Aorta (tissue), 5 donors: ENCODE measurements at regions not wholly inside any gene's neighbourhood (a gene's known extent, or its start where the extent isn't known, plus 50 kb on each side); places are given as distances from the start of the nearest gene placed in this dataset.
A peak's percentile ranks its signal among the peaks of the same experiment; 100 is the strongest.

Experiments used
- ATAC-seq: fragments of 200-7000 bp; cut with Tn5 transposase; one replicate; pipeline ENCODE4 v1.9.1; 2022; ENCODE audit warnings: moderate library complexity; ENCODE audit not compliant: low FRiP score
- DNase-seq, 2 donors: peaks; one replicate each; pipeline ENCODE4 v3.0.0-alpha.2; 2020
- H3K27ac ChIP-seq, 2 donors: one replicate each; pipeline ENCODE4 v1.5.1; 2013; ENCODE audit warnings: low read length in 2 of 2, mild to moderate bottlenecking in 2 of 2, moderate library complexity in 2 of 2, control low read depth in 1 of 2, inconsistent platforms in 1 of 2, low read depth in 1 of 2
- H3K27me3 ChIP-seq, 2 donors: one replicate each; pipeline ENCODE4 v1.6.1; 2013; ENCODE audit warnings: control low read depth in 1 of 2, low read length in 1 of 2, mild to moderate bottlenecking in 1 of 2, moderate library complexity in 1 of 2; ENCODE audit not compliant: insufficient read depth in 2 of 2, control insufficient read depth in 1 of 2
- H3K36me3 ChIP-seq, 2 donors: one replicate each; pipeline ENCODE4 v1.6.1; 2013; ENCODE audit warnings: control low read depth in 1 of 2, low read length in 1 of 2, mild to moderate bottlenecking in 1 of 2; ENCODE audit not compliant: insufficient read depth in 2 of 2, control insufficient read depth in 1 of 2
- H3K4me1 ChIP-seq, 2 donors: one replicate each; pipeline ENCODE4 v1.6.1; 2013; ENCODE audit warnings: low read length in 2 of 2, control low read depth in 1 of 2, mild to moderate bottlenecking in 1 of 2, moderate library complexity in 1 of 2; ENCODE audit not compliant: insufficient read depth in 2 of 2, control insufficient read depth in 1 of 2
- H3K4me3 ChIP-seq, 2 donors: one replicate each; pipeline ENCODE4 v1.5.1; 2013; ENCODE audit warnings: low read length in 2 of 2, control low read depth in 1 of 2, mild to moderate bottlenecking in 1 of 2
- H3K9me3 ChIP-seq: one replicate; pipeline ENCODE4 v1.6.1; 2013; ENCODE audit warnings: mild to moderate bottlenecking, low read length; ENCODE audit not compliant: control insufficient read depth
- WGBS, 2 donors: extraction: QIAGEN DNeasy Blood & Tissue Kit; methylation state at CpG; one replicate each; pipeline ENCODE4 v1.1.7; 2013; 5-methylcytosine and 5-hydroxymethylcytosine counted together
- intact Hi-C, 2 donors: fragments of 100-400 bp; cut with DNase I; formaldehyde crosslinking; loops; one replicate each; pipeline versions ENCODE4 v1.14.2 to v1.15.0; 2022
- donor health status: healthy with polysubstance abuse.
- donor health status: Bipolar disorder and iron deficiency.
- donor health status: DM: no; HTN: no; CAD: no.
- donor health status: DM: no; HTN: no; CAD: no.
- donor health status: DM: yes; HTN: yes; CAD: no.

GRCh38 chr6:119559586-119559985 lies 210.0 kb upstream of the MAN1A1 start:
- Histone ChIP-seq H3K9me3 (no peaks in the 10 kb centered on the region), H3K4me1 (no peaks in the 10 kb centered on the region), H3K27ac (no peak overlapping the region), H3K36me3 (no peaks in the 10 kb centered on the region), H3K4me3 (no peak overlapping the region), H3K27me3 (no peaks in the 10 kb centered on the region)
- intact Hi-C loops, result no loop called here
- DNase-seq, result no peak
- ATAC-seq, result no peak

DNA sequence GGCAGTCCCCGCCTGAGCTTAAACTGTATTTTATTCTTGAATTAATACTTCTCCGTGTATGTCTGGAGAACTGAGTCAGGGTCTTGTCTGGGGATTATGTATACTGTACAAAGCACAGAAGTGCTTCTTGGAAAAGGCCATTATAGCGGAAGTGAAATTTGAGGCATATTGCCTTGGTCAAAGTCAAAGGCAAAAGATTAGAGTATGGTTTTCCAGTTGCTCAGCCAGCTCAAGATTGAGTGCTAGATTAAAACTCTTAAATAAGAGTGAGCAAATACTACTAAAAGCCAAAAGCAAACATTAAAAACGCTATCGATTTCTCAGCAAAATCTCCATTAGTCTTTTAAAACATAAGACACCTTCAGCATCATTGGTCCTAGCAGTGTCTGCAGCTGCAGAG lies 207.7 kb upstream of the MAN1A1 start:
- no peak for DNase-seq
- intact Hi-C loops, result no loop called here
- Histone ChIP-seq H3K4me3 (no peak overlapping the region), H3K27me3 (no peaks in the 10 kb centered on the region), H3K4me1 (no peaks in the 10 kb centered on the region), H3K27ac (no peak overlapping the region), H3K36me3 (no peaks in the 10 kb centered on the region), H3K9me3 (no peaks in the 10 kb centered on the region)
- no peak for ATAC-seq
- WGBS, 2 donors, result 93 to 95% methylated on average over 5 of the region's 5 CpGs

DNA sequence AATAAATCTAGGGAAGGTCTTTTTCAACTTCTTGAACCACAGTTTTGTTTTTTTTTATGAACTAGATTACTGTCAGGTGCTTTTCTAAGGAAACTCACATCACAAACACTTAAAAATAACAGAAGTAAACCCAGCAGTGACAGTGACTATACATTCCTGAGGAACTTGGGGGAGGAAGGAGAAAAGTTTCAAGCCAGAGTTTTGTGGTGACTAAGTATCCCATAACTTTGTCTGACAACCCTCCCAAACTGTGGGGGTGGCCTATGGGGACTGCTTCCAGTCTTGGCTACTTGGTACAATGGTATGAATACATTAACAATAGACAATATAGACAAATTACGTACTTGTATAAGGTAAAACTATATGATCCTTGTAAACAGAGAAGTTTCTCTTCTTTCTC lies 202.5 kb upstream of the MAN1A1 start:
- WGBS, 2 donors, result 89 to 98% methylated on average over 1 of the region's 1 CpG
- no peak overlapping the region for H3K4me3 ChIP-seq

GRCh38 chr6:119547024-119547423 lies 197.5 kb upstream of the MAN1A1 start:
- Histone ChIP-seq H3K36me3 (no peaks in the 10 kb centered on the region), H3K9me3 (no peaks in the 10 kb centered on the region), H3K27ac (no peak overlapping the region), H3K4me1 (no peaks in the 10 kb centered on the region), H3K4me3 (no peak overlapping the region), H3K27me3 (no peaks in the 10 kb centered on the region)
- no peak for ATAC-seq
- intact Hi-C loops, result no loop called here
- WGBS, 2 donors, result 58 to 63% methylated on average over 3 of the region's 3 CpGs
- no peak for DNase-seq

More for the DNA sequence above, 202.5 kb upstream of the MAN1A1 start:
- Histone ChIP-seq H3K27me3 (no peaks in the 10 kb centered on the region), H3K9me3 (no peaks in the 10 kb centered on the region), H3K27ac (no peak overlapping the region), H3K36me3 (no peaks in the 10 kb centered on the region), H3K4me1 (no peaks in the 10 kb centered on the region)
- intact Hi-C loops, result no loop called here
- ATAC-seq, result no peak
- DNase-seq, result no peak

DNA sequence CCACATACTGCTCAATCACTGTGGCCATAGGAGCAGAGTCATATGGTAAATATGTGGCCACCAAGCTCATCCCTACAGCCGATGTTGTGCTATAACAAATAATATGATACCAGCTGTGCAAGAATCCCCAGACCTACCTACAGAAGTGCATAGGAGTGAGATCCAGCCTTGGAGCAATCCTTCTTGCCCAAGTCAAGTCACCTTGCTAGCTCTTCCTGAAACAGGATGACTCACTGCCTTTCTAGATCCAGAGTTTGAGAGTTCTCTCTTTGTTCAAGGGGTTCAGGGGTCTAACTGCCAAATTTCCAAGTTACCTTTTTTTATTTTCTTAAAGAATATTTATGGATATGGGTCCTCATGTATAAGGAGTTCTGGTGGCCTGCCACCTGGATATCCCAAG lies 195.7 kb upstream of the MAN1A1 start:
- no peak for DNase-seq
- no peak overlapping the region for H3K4me3 ChIP-seq
- 97 to 100% methylated on average over 1 of the region's 1 CpG for WGBS, 2 donors
- no peaks in the 10 kb centered on the region for H3K9me3 ChIP-seq
- H3K4me1 ChIP-seq, result no peaks in the 10 kb centered on the region
- no peaks in the 10 kb centered on the region for H3K27me3 ChIP-seq
- intact Hi-C loops, result no loop called here
- no peak for ATAC-seq
- no peak overlapping the region for H3K27ac ChIP-seq
- no peaks in the 10 kb centered on the region for H3K36me3 ChIP-seq

DNA sequence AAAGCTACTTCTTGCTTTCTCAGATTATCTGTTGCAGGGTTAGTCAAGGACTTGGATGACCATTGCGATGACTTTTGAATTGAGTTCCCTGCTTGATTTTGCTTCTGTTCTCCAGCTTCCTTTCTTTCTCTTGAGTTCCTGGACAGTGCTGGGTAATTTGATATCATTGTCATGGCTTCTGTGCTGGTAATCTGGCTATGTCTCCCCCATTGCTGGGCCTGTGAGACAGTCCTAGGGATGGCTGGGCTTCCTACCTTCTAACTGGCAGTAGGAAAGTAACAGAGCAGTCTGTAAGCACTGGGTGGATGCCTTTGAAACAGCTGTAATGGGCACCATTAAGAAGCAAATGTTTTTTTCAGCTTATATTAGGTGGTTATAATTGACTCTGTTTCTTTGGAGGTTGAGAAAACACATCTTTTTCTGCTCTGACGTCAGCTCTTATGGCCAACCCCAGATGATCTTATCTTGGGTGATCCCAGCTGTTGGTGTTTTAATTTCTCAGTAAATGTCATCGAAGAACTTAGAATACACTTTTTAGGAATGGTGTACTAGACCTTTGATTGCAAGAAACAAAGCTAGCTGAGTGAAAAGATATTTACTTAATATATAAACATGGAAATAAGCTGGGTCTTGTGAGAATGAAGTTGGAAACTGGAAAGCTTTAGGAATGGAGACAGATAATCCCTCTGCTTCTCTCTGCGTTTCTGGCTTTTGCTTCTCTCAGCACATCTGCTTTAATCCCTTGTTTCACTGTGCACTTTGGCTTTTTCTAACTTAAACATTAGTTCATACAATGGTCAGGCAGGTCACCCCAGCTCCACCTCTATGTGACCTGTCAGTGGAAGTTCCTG lies 195.0 kb upstream of the MAN1A1 start:
- intact Hi-C loops, result no loop called here
- Histone ChIP-seq H3K27me3 (no peaks in the 10 kb centered on the region), H3K9me3 (no peaks in the 10 kb centered on the region), H3K27ac (no peak overlapping the region), H3K36me3 (no peaks in the 10 kb centered on the region), H3K4me3 (no peak overlapping the region), H3K4me1 (no peaks in the 10 kb centered on the region)
- 75 to 77% methylated on average over 4 of the region's 4 CpGs for WGBS, 2 donors
- no peak for ATAC-seq
- DNase-seq, result no peak

DNA sequence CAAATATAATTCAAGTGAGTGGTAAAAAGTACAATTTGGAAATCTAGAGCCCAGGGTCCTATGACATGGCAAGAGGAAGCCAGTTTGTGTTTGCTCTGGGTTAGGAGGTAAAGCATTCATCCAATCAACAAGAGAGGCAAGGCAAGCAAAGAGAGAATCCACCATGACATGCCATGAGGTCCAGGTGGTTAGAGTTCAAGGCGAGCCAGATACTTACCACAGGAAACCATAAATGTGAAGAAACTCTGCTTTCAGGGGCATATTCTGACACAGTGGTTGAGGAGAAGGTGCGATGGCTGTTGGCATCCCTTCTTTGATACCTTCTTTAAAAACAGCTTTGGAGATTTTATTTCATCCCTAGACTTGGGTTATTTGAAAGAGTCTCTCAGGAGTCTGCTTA lies 193.8 kb upstream of the MAN1A1 start:
- no peak for ATAC-seq
- intact Hi-C loops, result no loop called here

GRCh38 chr6:119542037-119542436 lies 192.5 kb upstream of the MAN1A1 start:
- Histone ChIP-seq H3K4me1 (no peaks in the 10 kb centered on the region), H3K36me3 (no peaks in the 10 kb centered on the region), H3K27ac (no peak overlapping the region), H3K4me3 (no peak overlapping the region), H3K9me3 (no peaks in the 10 kb centered on the region), H3K27me3 (peaks cover 0 to 2% of the 10 kb centered on the region in 2 donors)
- 93 to 94% methylated on average over 1 of the region's 1 CpG for WGBS, 2 donors
- ATAC-seq, result no peak
- intact Hi-C loops, result no loop called here
- no peak for DNase-seq

More for the DNA sequence above, 193.8 kb upstream of the MAN1A1 start:
- Histone ChIP-seq H3K27ac (no peak overlapping the region), H3K9me3 (no peaks in the 10 kb centered on the region), H3K4me3 (no peak overlapping the region), H3K4me1 (no peaks in the 10 kb centered on the region), H3K27me3 (peaks cover 0 to 2% of the 10 kb centered on the region in 2 donors), H3K36me3 (no peaks in the 10 kb centered on the region)
- WGBS, 2 donors, result 85 to 91% methylated on average over 2 of the region's 2 CpGs
- no peak for DNase-seq

DNA sequence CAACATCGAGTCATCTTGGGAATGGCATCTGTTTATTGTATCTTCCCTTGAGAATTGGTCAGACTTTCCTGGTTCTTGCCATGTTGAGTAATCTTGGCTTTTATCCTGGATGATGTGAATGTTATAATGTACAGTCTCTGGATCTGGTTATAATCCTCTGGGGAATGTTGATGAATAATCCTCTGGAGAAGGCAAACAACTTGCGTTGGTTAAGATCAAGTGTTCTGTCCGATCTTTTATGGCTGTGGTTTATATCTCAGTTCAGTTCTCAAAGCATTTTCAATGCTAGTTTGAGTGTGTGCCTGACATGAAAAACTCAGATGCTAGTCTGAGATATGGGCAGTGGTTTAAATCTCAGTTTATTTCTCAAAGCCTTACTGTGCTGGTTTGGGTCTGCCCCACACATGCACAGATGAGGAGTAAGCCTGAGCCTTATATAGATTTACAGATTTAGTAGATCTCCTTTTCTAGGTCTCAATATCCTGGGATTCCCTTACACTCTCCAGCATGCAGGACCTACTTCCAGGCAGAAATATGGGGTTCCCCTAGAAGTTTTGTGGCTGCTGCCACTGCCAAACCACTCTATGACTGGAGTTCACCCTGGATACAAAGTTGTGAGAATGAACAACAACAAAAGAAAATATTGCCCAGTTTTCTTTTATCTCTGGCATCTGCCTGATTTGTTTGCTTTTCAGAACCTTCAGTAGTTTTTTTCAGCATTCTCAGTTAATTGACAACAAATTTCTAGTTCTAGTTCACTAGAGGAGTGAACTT lies 191.8 kb upstream of the MAN1A1 start:
- ATAC-seq, result peak; percentile 31
- Histone ChIP-seq H3K4me1 (no peaks in the 10 kb centered on the region), H3K36me3 (no peaks in the 10 kb centered on the region), H3K4me3 (no peak overlapping the region), H3K27me3 (peaks cover 0 to 2% of the 10 kb centered on the region in 2 donors), H3K9me3 (no peaks in the 10 kb centered on the region), H3K27ac (no peak overlapping the region)
- intact Hi-C loops, result no loop called here
- WGBS, 2 donors, result 8 to 9% methylated on average over 3 of the region's 3 CpGs
- no peak for DNase-seq
